CD4-positive, alpha-beta memory T cell (primary cell): ENCODE measurements at regions not wholly inside any gene's neighbourhood (a gene's known extent, or its start where the extent isn't known, plus 50 kb on each side); places are given as distances from the start of the nearest gene placed in this dataset.

ENCODE experiments used
- CTCF ChIA-PET: fragments of 350-600 bp; sonication (Branson Sonifier 250); formaldehyde crosslinking; loops from one replicate; lab custom pipeline; 2021; ENCODE audit warnings: inconsistent platforms; ENCODE audit not compliant: partially characterized antibody; lab: Charles Lee
- POLR2A ChIA-PET: fragments of 350-600 bp; sonication (Branson Sonifier 250); formaldehyde crosslinking; loops from one replicate; lab custom pipeline; 2021; ENCODE audit not compliant: partially characterized antibody; lab: Charles Lee
- DNase-seq, 5 donors: peaks; one replicate each; pipeline versions ENCODE4 v3.0.0 to v3.0.0-alpha.2; 2020 to 2022; ENCODE audit warnings: mixed read lengths in 1 of 5
- H3K27ac ChIP-seq: one replicate; pipeline ENCODE4 v1.7.0; 2013; ENCODE audit warnings: low read depth, low read length
- H3K27me3 ChIP-seq: 2 replicates; pipeline ENCODE4 v1.7.0; 2013; ENCODE audit warnings: mild to moderate bottlenecking, low read length, moderate library complexity; ENCODE audit not compliant: insufficient read depth
- H3K36me3 ChIP-seq: 2 replicates; pipeline ENCODE4 v1.7.0; 2013; ENCODE audit warnings: mild to moderate bottlenecking, low read length, moderate library complexity; ENCODE audit not compliant: insufficient read depth
- H3K4me1 ChIP-seq: 2 replicates; pipeline ENCODE4 v1.7.0; 2013; ENCODE audit warnings: mild to moderate bottlenecking, low read length, moderate library complexity; ENCODE audit not compliant: insufficient read depth
- H3K4me3 ChIP-seq, 2 donors: one replicate each; pipeline ENCODE4 v1.7.0; 2013; ENCODE audit warnings: low read length in 2 of 2, mild to moderate bottlenecking in 1 of 2
- H3K9me3 ChIP-seq, 2 donors: one replicate each; pipeline ENCODE4 v1.7.0; 2013; ENCODE audit warnings: low read length in 2 of 2, control low read depth in 1 of 2; ENCODE audit not compliant: control insufficient read depth in 1 of 2
- H3K27ac Mint-ChIP-seq, 7 donors: one replicate each; pipeline ENCODE4 v1.8.0; 2020 to 2021; ENCODE audit warnings: mixed read lengths in 7 of 7, mild to moderate bottlenecking in 6 of 7, inconsistent platforms in 3 of 7, moderate library complexity in 3 of 7
- H3K27me3 Mint-ChIP-seq, 2 donors: one replicate each; pipeline ENCODE4 v1.8.0; 2020 to 2021; ENCODE audit warnings: mixed read lengths in 2 of 2
- H3K36me3 Mint-ChIP-seq, 2 donors: one replicate each; pipeline ENCODE4 v1.8.0; 2020 to 2021; ENCODE audit warnings: mixed read lengths in 2 of 2, inconsistent platforms in 1 of 2, mild to moderate bottlenecking in 1 of 2
- H3K4me1 Mint-ChIP-seq, 4 donors: one replicate each; pipeline ENCODE4 v1.8.0; 2020 to 2021; ENCODE audit warnings: mixed read lengths in 4 of 4, mild to moderate bottlenecking in 1 of 4
- H3K4me3 Mint-ChIP-seq, 8 donors: one replicate each; pipeline ENCODE4 v1.8.0; 2020 to 2021; ENCODE audit warnings: mixed read lengths in 8 of 8, mild to moderate bottlenecking in 7 of 8, moderate library complexity in 6 of 8, inconsistent platforms in 3 of 8
- H3K9me3 Mint-ChIP-seq, 8 donors: one replicate each; pipeline ENCODE4 v1.8.0; 2020 to 2021; ENCODE audit warnings: mixed read lengths in 8 of 8, mild to moderate bottlenecking in 5 of 8, inconsistent platforms in 3 of 8, moderate library complexity in 1 of 8
- intact Hi-C: fragments of 100-400 bp; cut with micrococcal nuclease; formaldehyde crosslinking; loops from one replicate; pipeline ENCODE4 v1.15.1; 2023

- Histone ChIP-seq H3K36me3 (no peaks in the 10 kb centered on the region), H3K4me3 (no peak overlapping the region), H3K27ac (no peak overlapping the region), H3K4me1 (no peaks in the 10 kb centered on the region), H3K9me3 (no peaks in the 10 kb centered on the region), H3K27me3 (no peaks in the 10 kb centered on the region)
- CTCF ChIA-PET: interaction anchor here (1.9 to 2.0 kb wide), 2 partner anchors 8 to 87 kb away, joined by 7 to 11 read pairs; no protein-coding TSS in a partner anchor
- H3K27me3 Mint-ChIP-seq: peaks cover 9 to 15% of the 10 kb centered on the region in 2 donors
- POLR2A ChIA-PET: interaction anchor here (1.2 kb wide), 1 partner anchor 106 kb away, joined by 3 read pairs; no protein-coding TSS in a partner anchor
- no peak for DNase-seq
- H3K4me1 Mint-ChIP-seq: no peaks in the 10 kb centered on the region
- H3K36me3 Mint-ChIP-seq: no peaks in the 10 kb centered on the region
- no peak overlapping the region for H3K4me3 Mint-ChIP-seq
- H3K27ac Mint-ChIP-seq: no peak overlapping the region
- intact Hi-C loops: no loop called here
- H3K9me3 Mint-ChIP-seq: no peaks in the 10 kb centered on the region
Observed at GRCh38 chr1:207971331-207972219, 60.6 kb upstream of the CD34 start.

- no peaks in the 10 kb centered on the region for H3K36me3 ChIP-seq
- CTCF ChIA-PET: interaction anchor here (1.0 to 2.1 kb wide), 4 partner anchors 27 to 274 kb away, joined by 4 to 15 read pairs (median 5); partner anchors contain the start of gene PLXNA2
- Mint-ChIP-seq H3K4me1 (no peaks in the 10 kb centered on the region), H3K27ac (no peak overlapping the region), H3K27me3 (peaks cover 12 to 15% of the 10 kb centered on the region in 2 donors), H3K4me3 (no peak overlapping the region), H3K36me3 (no peaks in the 10 kb centered on the region), H3K9me3 (no peaks in the 10 kb centered on the region)
- no peak for DNase-seq
- H3K4me1 ChIP-seq: no peaks in the 10 kb centered on the region
- H3K9me3 ChIP-seq: no peaks in the 10 kb centered on the region
- intact Hi-C loops: no loop called here
- H3K27me3 ChIP-seq: no peaks in the 10 kb centered on the region
- H3K4me3 ChIP-seq: no peak overlapping the region
- POLR2A ChIA-PET: no interaction called here
- H3K27ac ChIP-seq: no peak overlapping the region
Observed at GRCh38 chr1:207970329-207971233, 59.7 kb upstream of the CD34 start.

- no peak overlapping the region for H3K27ac ChIP-seq
- H3K36me3 ChIP-seq: no peaks in the 10 kb centered on the region
- Mint-ChIP-seq H3K9me3 (no peaks in the 10 kb centered on the region), H3K4me1 (peaks cover 0 to under 1% (median 0%) of the 10 kb centered on the region in 4 donors), H3K4me3 (no peak overlapping the region), H3K27ac (no peak overlapping the region), H3K27me3 (peaks cover 15 to 16% of the 10 kb centered on the region in 2 donors), H3K36me3 (no peaks in the 10 kb centered on the region)
- DNase-seq: no peak
- no peak overlapping the region for H3K4me3 ChIP-seq
- no peaks in the 10 kb centered on the region for H3K27me3 ChIP-seq
- H3K4me1 ChIP-seq: no peaks in the 10 kb centered on the region
- ChIA-PET POLR2A (no interaction called here), CTCF (interaction anchor here (1.0 to 2.1 kb wide), 4 partner anchors 12 to 275 kb away, joined by 3 to 15 read pairs (median 4); partner anchors contain the start of gene PLXNA2)
- intact Hi-C loops: no loop called here
- no peaks in the 10 kb centered on the region for H3K9me3 ChIP-seq
Observed at GRCh38 chr1:207969528-207969927, 58.6 kb upstream of the CD34 start.

- Histone ChIP-seq H3K4me1 (peaks cover 5% of the 10 kb centered on the region), H3K36me3 (no peaks in the 10 kb centered on the region), H3K4me3 (no peak overlapping the region), H3K27me3 (no peaks in the 10 kb centered on the region), H3K9me3 (no peaks in the 10 kb centered on the region), H3K27ac (no peak overlapping the region)
- intact Hi-C loops: no loop called here
- no peaks in the 10 kb centered on the region for H3K9me3 Mint-ChIP-seq
- H3K27me3 Mint-ChIP-seq: peaks cover 13 to 15% of the 10 kb centered on the region in 2 donors
- H3K4me1 Mint-ChIP-seq: peaks cover 0 to 3% (median under 1%) of the 10 kb centered on the region in 4 donors
- H3K4me3 Mint-ChIP-seq: no peak overlapping the region
- POLR2A ChIA-PET: no interaction called here
- H3K36me3 Mint-ChIP-seq: no peaks in the 10 kb centered on the region
- CTCF ChIA-PET: interaction anchor here (0.6 to 2.1 kb wide), 3 partner anchors 11 to 157 kb away, joined by 3 to 15 read pairs (median 3); no protein-coding TSS in a partner anchor
- no peak overlapping the region for H3K27ac Mint-ChIP-seq
- DNase-seq: no peak
Observed at GRCh38 chr1:207968521-207969009, 57.6 kb upstream of the CD34 start.

- no peak overlapping the region for H3K27ac Mint-ChIP-seq
Observed at GRCh38 chr1:207967703-207968102, 56.8 kb upstream of the CD34 start.

GRCh38 chr1:207966521-207966920 is 55.6 kb upstream of the CD34 start:
- no peaks in the 10 kb centered on the region for H3K27me3 ChIP-seq
- ChIA-PET POLR2A (no interaction called here), CTCF (interaction anchor here (1.0 kb wide), 1 partner anchor 9 kb away, joined by 3 read pairs; no protein-coding TSS in a partner anchor)
- H3K36me3 ChIP-seq: no peaks in the 10 kb centered on the region
- no peaks in the 10 kb centered on the region for H3K9me3 ChIP-seq
- no peak overlapping the region for H3K27ac Mint-ChIP-seq
- peaks cover 2 to 11% of the 10 kb centered on the region in 2 donors for H3K27me3 Mint-ChIP-seq
- peaks cover 4 to 12% (median 8%) of the 10 kb centered on the region in 4 donors for H3K4me1 Mint-ChIP-seq
- no peak overlapping the region for H3K4me3 Mint-ChIP-seq
- intact Hi-C loops: no loop called here
- no peaks in the 10 kb centered on the region for H3K9me3 Mint-ChIP-seq
- peaks cover 11% of the 10 kb centered on the region for H3K4me1 ChIP-seq
- H3K36me3 Mint-ChIP-seq: no peaks in the 10 kb centered on the region
- DNase-seq: no peak
- no peak overlapping the region for H3K27ac ChIP-seq
- H3K4me3 ChIP-seq: no peak overlapping the region

More at GRCh38 chr1:207967703-207968102, 56.8 kb upstream of the CD34 start:
- peaks cover 11% of the 10 kb centered on the region for H3K4me1 ChIP-seq
- ChIA-PET CTCF (interaction anchor here (1.0 kb wide), 1 partner anchor 10 kb away, joined by 3 read pairs; no protein-coding TSS in a partner anchor), POLR2A (no interaction called here)
- no peak overlapping the region for H3K4me3 Mint-ChIP-seq
- no peaks in the 10 kb centered on the region for H3K9me3 Mint-ChIP-seq
- H3K27me3 Mint-ChIP-seq: peaks cover 8 to 14% of the 10 kb centered on the region in 2 donors
- no peak overlapping the region for H3K4me3 ChIP-seq
- no peaks in the 10 kb centered on the region for H3K36me3 Mint-ChIP-seq
- peaks cover under 1 to 8% (median 5%) of the 10 kb centered on the region in 4 donors for H3K4me1 Mint-ChIP-seq
- no peaks in the 10 kb centered on the region for H3K27me3 ChIP-seq
- intact Hi-C loops: no loop called here
- DNase-seq: no peak
- H3K36me3 ChIP-seq: no peaks in the 10 kb centered on the region
- H3K27ac ChIP-seq: no peak overlapping the region
- H3K9me3 ChIP-seq: no peaks in the 10 kb centered on the region
